SKM-1 (cell line): ENCODE measurements at regions not wholly inside any gene's neighbourhood (a gene's known extent, or its start where the extent isn't known, plus 50 kb on each side); places are given as distances from the start of the nearest gene placed in this dataset.

Experiments
- DNase-seq: peaks from one replicate; lab custom pipeline; 2025; ENCODE audit not compliant: unreplicated experiment; lab: John Stamatoyannopoulos, UW

- DNase-seq = no peak
These were observed 290.5 kb upstream of the RARB start for GRCh38 chr3:25137606-25138005.

DNA sequence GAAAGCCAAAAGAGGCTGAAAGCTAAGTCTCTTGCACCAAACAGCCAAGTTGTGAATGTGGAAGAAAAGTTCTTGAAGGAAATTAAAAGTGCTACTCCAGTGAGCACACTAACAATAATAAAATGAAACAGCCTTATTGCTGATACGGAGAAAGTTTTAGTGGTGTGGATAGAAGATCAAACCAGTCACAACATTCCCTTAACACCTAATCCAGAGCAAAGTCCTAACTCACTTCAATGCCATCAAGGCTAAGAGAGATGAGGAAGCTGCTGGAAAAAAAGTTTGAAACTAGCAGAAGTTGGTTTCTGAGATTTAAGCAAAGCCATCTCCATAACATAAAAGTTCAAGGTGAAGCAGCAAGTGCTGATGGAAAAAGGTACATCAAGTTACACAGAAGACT is 288.8 kb upstream of the RARB start:
- no peak for DNase-seq

- DNase-seq = no peak
These were observed 285.3 kb upstream of the RARB start for GRCh38 chr3:25142609-25143355.

DNA sequence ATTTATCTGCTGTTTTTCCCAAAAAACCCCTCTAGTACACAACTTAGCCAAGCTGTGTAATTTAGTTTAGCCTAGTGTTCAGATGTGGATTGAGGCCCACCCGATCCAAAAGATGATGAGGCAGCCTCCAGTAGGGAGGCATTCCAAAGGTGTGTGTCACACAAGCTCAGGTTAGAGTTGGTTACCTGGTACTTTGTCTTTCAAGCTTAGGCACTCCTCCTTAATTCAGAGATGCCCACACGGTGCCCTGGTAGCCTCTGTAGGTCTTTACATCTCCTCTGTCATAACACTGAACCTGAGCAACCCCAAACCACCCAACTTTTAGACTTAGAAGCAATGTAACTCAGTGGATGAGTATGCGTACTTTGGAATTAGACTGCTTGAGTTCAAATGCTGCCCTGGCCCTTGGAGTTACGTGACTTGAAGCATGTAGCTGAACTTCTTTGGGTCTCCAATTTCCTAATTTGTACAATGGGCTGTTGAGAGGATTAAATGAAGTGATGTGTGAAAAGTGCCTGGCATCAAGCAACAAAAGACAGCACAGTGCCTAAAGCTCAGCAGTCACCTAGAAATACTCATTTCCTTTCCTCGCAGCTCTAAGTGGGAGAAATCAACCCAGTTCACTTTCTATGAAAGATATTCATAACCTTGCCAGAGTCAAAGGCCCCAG is 284.6 kb upstream of the RARB start:
- no peak for DNase-seq

- no peak for DNase-seq
These were observed 283.6 kb upstream of the RARB start for GRCh38 chr3:25144430-25144829.

GRCh38 chr3:25145176-25145575 is 282.9 kb upstream of the RARB start:
- DNase-seq = no peak

GRCh38 chr3:25150199-25150598 is 277.9 kb upstream of the RARB start:
- DNase-seq = no peak

- DNase-seq = no peak
These were observed 276.7 kb upstream of the RARB start for GRCh38 chr3:25151281-25151902.

- DNase-seq = no peak
These were observed 276.2 kb upstream of the RARB start for GRCh38 chr3:25151903-25152295.

DNA sequence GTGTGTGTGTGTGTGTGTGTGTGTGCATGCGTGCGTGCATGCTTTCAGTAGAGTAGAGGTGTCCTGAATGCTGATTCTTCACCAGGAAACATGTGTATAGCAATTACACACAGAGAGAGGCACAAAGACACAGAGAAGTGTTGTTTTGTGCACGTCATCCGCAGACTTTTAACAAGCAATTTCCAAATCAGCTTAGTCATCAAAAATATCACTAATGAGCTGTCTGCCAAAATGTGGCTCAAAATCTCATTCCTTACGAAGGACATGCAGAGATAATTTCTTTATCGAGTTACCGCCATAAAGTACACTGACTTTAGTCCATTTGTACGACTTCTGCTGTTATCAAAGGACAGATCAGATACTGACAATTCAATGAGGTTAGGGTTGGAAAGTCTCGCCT is 274.9 kb upstream of the RARB start:
- DNase-seq = no peak

GRCh38 chr3:25153561-25153960 is 274.5 kb upstream of the RARB start:
- no peak for DNase-seq

DNA sequence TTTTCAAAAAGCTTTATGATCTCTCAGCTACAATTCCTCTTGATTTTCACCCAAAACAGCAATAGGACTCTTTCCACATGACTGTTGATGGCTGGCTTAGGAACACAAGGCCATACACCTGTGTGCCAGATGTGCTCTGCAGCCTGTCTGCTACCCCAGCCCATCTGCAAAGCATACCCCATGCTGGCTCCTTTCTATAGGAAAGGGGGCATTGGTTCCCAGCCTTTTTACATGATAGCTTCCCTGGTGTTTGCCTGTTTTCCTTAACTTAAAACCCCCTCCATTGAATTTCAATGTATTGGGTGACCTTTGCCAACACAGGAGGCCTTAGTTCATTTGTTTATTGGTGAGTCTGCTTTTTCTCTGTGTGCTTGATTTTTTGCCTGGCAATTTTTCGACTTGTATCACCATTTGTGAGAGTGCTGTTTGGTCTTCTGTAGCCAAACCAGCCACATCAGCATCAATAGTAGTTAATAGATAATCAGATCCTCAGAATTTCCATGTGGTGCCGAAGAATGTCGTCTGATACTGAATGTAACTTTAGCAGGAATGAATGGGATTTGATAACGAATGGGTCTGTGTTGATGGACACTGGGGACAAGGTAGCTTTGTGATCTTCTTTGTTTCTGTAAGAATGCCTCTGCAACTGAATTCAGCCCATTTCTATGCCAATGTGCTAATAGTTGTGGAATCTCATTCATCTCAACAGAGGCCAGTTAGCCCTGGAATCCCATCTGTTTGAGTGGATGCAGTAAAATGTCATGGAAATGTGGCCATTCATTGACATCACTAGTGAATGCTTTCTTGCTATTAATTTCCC is 272.2 kb upstream of the RARB start:
- no peak for DNase-seq

- no peak for DNase-seq
These were observed 271.4 kb upstream of the RARB start for GRCh38 chr3:25156626-25157025.

DNA sequence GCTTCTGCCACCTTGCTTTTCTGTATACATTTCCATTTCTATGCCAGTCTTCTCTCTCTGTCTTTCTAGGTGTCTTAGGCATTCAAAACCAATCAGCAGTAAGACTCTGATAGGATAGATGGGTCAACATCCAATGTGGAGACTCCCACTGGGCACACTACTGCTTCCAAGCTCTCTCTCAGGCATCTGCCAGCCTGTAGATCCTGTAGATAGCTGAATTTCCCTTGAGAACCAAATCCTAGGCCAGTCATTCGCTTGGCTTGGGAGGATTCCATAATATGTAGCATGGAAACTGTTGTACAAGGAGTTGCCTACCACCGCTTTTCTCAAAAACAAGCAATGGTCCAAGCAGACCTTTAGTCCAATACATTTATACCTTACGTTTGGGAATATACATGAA is 262.8 kb upstream of the RARB start:
- DNase-seq = no peak

- DNase-seq = no peak
These were observed 262.0 kb upstream of the RARB start for GRCh38 chr3:25166016-25166415.

- no peak for DNase-seq
These were observed 258.9 kb upstream of the RARB start for GRCh38 chr3:25169151-25169550.

GRCh38 chr3:25170021-25170420 is 258.0 kb upstream of the RARB start:
- DNase-seq = no peak

DNA sequence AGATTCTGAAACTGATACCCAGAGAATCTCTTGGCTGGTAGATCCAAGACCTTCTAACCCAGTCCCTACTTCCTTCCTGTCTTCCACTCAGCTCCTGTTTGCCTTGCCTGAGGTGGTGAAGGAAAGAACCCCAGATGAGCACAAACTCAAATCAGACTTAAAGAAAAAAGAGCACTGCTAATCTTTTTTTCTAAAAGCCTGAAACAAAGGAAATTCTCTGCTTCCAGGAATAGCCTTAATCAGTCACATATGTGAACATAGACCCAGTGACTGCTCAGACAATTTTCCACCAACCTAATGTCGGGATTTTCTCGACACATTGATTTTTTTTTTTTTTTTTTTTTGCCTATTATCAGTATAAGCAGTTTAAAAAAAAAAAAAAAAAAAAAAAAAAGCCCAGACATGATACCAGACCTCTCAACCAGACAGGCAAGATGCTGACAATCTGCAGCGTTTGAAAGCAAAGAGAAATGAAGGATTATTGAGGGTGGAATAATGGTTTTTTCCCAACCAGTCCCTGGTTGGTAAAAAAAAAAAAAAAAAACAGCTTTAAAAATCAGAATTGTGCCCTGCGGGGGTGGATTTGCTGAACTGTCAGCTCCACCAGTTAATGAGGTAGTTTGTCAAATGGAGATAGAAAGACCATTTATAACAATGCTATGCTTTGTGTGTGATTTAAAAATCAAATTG is 256.8 kb upstream of the RARB start:
- no peak for DNase-seq

DNA sequence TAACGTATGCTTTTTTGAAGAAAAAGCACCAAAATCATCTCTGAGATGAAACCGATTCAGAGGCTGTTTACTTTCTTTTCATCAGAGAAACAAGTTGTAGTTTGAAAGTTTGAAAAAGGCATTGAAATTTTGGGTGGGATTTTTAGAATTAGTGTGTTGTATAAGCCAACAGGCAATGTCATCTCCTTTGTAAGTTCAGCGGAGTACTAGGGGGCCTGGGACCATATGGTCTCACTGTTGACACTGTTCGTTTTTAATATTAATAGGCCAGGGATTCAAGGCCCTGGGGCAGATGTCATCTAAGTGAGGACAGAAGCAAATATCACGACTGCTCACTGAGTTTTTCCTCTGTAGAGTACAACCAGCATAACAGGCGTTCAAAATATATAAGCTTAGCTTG is 256.2 kb upstream of the RARB start:
- no peak for DNase-seq

DNA sequence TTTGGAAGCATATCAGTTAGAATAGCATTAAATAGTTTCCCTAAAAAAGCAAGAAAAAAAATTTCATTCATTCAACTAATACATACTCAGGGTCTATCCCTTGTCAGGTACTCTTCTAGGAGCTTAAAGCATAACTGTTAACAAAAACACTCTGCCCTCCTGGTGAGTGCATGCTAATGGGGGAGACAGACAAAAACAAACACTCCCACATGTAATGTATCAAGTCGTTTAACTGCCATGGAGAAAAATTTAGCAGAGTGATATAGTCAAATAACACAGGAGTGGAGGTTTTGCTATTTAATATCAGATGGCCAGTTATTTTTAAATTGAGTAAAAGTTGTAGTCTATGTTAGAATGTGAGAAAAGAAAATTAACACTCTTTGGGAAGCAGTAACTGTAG is 254.5 kb upstream of the RARB start:
- DNase-seq = no peak

GRCh38 chr3:25174251-25174650 is 253.8 kb upstream of the RARB start:
- DNase-seq = no peak
